DMS53 treated with DMSO at 0.1 percent for 48 hours (cell line): ENCODE measurements at regions not wholly inside any gene's neighbourhood (a gene's known extent, or its start where the extent isn't known, plus 50 kb on each side); places are given as distances from the start of the nearest gene placed in this dataset.
"Not testable (repeated sequence)": the region's sequence is repeated elsewhere in the genome, so short reads cannot be mapped to it uniquely, and the experiment has no call there.

Experiments
- DNase-seq: peaks from one replicate; lab custom pipeline; 2025; ENCODE audit not compliant: unreplicated experiment; lab: John Stamatoyannopoulos, UW

- DNase-seq: peak; percentile 72
These were observed 362.5 kb upstream of the ADAMTS5 start for GRCh38 chr21:27329255-27329851.

- DNase-seq: peak; percentile 52
These were observed 359.4 kb upstream of the ADAMTS5 start for GRCh38 chr21:27326301-27326700.

GRCh38 chr21:27323331-27323730, 356.4 kb upstream of the ADAMTS5 start:
- DNase-seq: no peak

GRCh38 chr21:27321791-27322190, 354.9 kb upstream of the ADAMTS5 start:
- DNase-seq: no peak

- DNase-seq: no peak
These were observed 354.0 kb upstream of the ADAMTS5 start for GRCh38 chr21:27320868-27321267.

- DNase-seq: not testable (repeated sequence)
These were observed 350.7 kb upstream of the ADAMTS5 start for GRCh38 chr21:27317601-27318000.

- DNase-seq: no peak
These were observed 348.5 kb upstream of the ADAMTS5 start for GRCh38 chr21:27315373-27315772.

- no peak for DNase-seq
These were observed 347.2 kb upstream of the ADAMTS5 start for GRCh38 chr21:27314131-27314530.

GRCh38 chr21:27306791-27307775, 340.2 kb upstream of the ADAMTS5 start:
- no peak for DNase-seq

GRCh38 chr21:27306206-27306605, 339.3 kb upstream of the ADAMTS5 start:
- no peak for DNase-seq

GRCh38 chr21:27301220-27301619, 334.3 kb upstream of the ADAMTS5 start:
- DNase-seq: no peak

GRCh38 chr21:27300770-27301169, 333.9 kb upstream of the ADAMTS5 start:
- DNase-seq: no peak

- no peak for DNase-seq
These were observed 331.6 kb upstream of the ADAMTS5 start for GRCh38 chr21:27298465-27298864.

GRCh38 chr21:27293239-27293638, 326.4 kb upstream of the ADAMTS5 start:
- DNase-seq: no peak

- DNase-seq: no peak
These were observed 325.9 kb upstream of the ADAMTS5 start for GRCh38 chr21:27292783-27293182.

- DNase-seq: no peak
These were observed 325.3 kb upstream of the ADAMTS5 start for GRCh38 chr21:27292229-27292628.

GRCh38 chr21:27291006-27291405, 324.1 kb upstream of the ADAMTS5 start:
- DNase-seq: no peak

- no peak for DNase-seq
These were observed 323.1 kb upstream of the ADAMTS5 start for GRCh38 chr21:27290028-27290427.

- no peak for DNase-seq
These were observed 319.9 kb upstream of the ADAMTS5 start for GRCh38 chr21:27286760-27287159.

- DNase-seq: no peak
These were observed 310.2 kb upstream of the ADAMTS5 start for GRCh38 chr21:27277110-27277509.

- DNase-seq: no peak
These were observed 308.5 kb upstream of the ADAMTS5 start for GRCh38 chr21:27275294-27275927.

GRCh38 chr21:27269644-27270043, 302.8 kb upstream of the ADAMTS5 start:
- DNase-seq: no peak
